DOHH2 (cell line): ENCODE measurements at regions not wholly inside any gene's neighbourhood (a gene's known extent, or its start where the extent isn't known, plus 50 kb on each side); places are given as distances from the start of the nearest gene placed in this dataset.

Experiments used
- H3F3A ChIP-seq: fragments of 200-600 bp; sonication (generic), shearing (Covaris generic); 2 replicates; pipeline ENCODE4 v1.6.0; 2016; ENCODE audit warnings: antibody characterized with exemption, mild to moderate bottlenecking; ENCODE audit not compliant: control insufficient read depth, insufficient read depth
- H3K27ac ChIP-seq: fragments of 200-600 bp; sonication (generic); 2 replicates; pipeline ENCODE4 v1.5.1; 2014; ENCODE audit warnings: low read depth, mild to moderate bottlenecking, low read length, moderate library complexity
- H3K27me3 ChIP-seq: fragments of 200-600 bp; sonication (generic); 2 replicates; pipeline ENCODE4 v1.6.1; 2014; ENCODE audit warnings: mild to moderate bottlenecking, low read length, mixed read lengths; ENCODE audit not compliant: control insufficient read depth
- H3K36me3 ChIP-seq: fragments of 200-600 bp; sonication (generic); 2 replicates; pipeline ENCODE4 v1.6.1; 2014; ENCODE audit warnings: mild to moderate bottlenecking, low read length, moderate library complexity, mixed read lengths; ENCODE audit not compliant: control insufficient read depth
- H3K4me1 ChIP-seq: fragments of 200-600 bp; sonication (generic); 2 replicates; pipeline ENCODE4 v1.6.1; 2014; ENCODE audit warnings: mild to moderate bottlenecking, low read length, mixed read lengths; ENCODE audit not compliant: control insufficient read depth
- H3K4me2 ChIP-seq: fragments of 200-600 bp; sonication (generic); 2 replicates; pipeline ENCODE4 v1.6.0; 2014; ENCODE audit warnings: mild to moderate bottlenecking, low read length, moderate library complexity
- H3K4me3 ChIP-seq: fragments of 200-600 bp; sonication (generic); 2 replicates; pipeline ENCODE4 v1.5.1; 2014; ENCODE audit warnings: mild to moderate bottlenecking, low read length, mixed read lengths
- H3K79me2 ChIP-seq: fragments of 200-600 bp; sonication (generic); 2 replicates; pipeline ENCODE4 v1.6.1; 2014; ENCODE audit warnings: mild to moderate bottlenecking, low read length, mixed read lengths; ENCODE audit not compliant: control insufficient read depth
- H3K9me2 ChIP-seq: fragments of 200-600 bp; sonication (generic); replicated peaks from 2 replicates; pipeline ENCODE4 v1.6.1; 2014; ENCODE audit warnings: mild to moderate bottlenecking, low read length, mixed read lengths; ENCODE audit not compliant: control insufficient read depth
- H3K9me3 ChIP-seq: fragments of 200-600 bp; sonication (generic); 2 replicates; pipeline ENCODE4 v1.6.1; 2014; ENCODE audit warnings: antibody characterized with exemption, low read length, mixed read lengths; ENCODE audit not compliant: control insufficient read depth, insufficient read depth
- H4K20me1 ChIP-seq: fragments of 200-600 bp; sonication (generic); 2 replicates; pipeline ENCODE4 v1.6.0; 2014; ENCODE audit warnings: low read depth, mild to moderate bottlenecking, antibody characterized with exemption, low read length, moderate library complexity; ENCODE audit not compliant: control insufficient read depth, insufficient read depth
- EZH2phosphoT487 ChIP-seq: fragments of 200-600 bp; sonication (generic); IDR thresholded peaks from 2 replicates; pipeline ENCODE4 v1.6.1; 2017; ENCODE audit warnings: borderline replicate concordance, mild to moderate bottlenecking, antibody characterized with exemption, low read length, moderate library complexity, mixed read lengths
- TF ChIP-seq, protein P1 (sequence below): fragments of 200-600 bp; sonication (generic); IDR thresholded peaks from one replicate; pipeline ENCODE4 v1.5.1; 2014; ENCODE audit warnings: antibody characterized with exemption, mild to moderate bottlenecking, low read depth, low read length; ENCODE audit not compliant: poor library complexity, severe bottlenecking

DNA sequence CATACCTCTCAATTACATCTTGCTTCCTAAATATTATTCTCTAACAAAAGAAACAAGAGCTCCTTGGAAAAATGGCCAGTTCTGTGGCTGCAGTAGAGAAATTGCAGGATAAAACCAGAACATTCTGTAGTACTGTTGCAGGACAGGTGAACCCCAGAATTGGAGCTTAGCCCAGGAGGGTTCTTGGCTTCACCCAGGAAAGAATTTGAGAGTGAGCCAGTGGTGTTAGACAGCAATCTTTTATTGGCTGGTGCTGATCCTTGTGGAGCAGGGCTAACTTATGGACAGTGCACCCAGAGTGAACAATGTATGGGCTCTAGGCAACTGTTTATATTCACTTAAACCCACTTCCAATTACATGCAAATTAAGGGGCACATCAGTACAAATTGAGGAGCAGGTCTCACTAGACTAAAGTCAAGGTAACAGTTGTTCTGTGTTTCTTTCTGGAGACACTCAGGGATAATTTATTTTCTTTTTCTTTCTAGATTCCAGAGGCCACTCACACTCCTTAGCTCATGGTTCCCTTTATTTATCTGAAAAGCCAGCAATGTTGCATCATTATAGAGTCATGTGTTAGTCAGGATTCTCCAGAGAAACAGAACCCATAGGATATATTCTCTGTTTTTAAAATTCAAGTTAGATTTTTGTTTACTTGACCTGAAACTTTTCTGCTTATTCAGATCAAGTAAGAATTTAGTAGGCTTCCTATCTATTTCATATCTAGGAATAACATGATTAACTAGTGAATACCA, 348.1 kb downstream of the CCDC85A start:
- Histone ChIP-seq H3K79me2 (no peaks in the 10 kb centered on the region), H3K4me3 (no peak overlapping the region), H3F3A (no peaks in the 10 kb centered on the region), H3K27me3 (no peaks in the 10 kb centered on the region), H3K9me3 (no peaks in the 10 kb centered on the region), H3K36me3 (no peaks in the 10 kb centered on the region), H3K9me2 (no peaks in the 10 kb centered on the region), H3K27ac (no peak overlapping the region), H4K20me1 (no peaks in the 10 kb centered on the region), H3K4me1 (no peaks in the 10 kb centered on the region), H3K4me2 (no peak overlapping the region)
- TF ChIP-seq, protein P1, sequence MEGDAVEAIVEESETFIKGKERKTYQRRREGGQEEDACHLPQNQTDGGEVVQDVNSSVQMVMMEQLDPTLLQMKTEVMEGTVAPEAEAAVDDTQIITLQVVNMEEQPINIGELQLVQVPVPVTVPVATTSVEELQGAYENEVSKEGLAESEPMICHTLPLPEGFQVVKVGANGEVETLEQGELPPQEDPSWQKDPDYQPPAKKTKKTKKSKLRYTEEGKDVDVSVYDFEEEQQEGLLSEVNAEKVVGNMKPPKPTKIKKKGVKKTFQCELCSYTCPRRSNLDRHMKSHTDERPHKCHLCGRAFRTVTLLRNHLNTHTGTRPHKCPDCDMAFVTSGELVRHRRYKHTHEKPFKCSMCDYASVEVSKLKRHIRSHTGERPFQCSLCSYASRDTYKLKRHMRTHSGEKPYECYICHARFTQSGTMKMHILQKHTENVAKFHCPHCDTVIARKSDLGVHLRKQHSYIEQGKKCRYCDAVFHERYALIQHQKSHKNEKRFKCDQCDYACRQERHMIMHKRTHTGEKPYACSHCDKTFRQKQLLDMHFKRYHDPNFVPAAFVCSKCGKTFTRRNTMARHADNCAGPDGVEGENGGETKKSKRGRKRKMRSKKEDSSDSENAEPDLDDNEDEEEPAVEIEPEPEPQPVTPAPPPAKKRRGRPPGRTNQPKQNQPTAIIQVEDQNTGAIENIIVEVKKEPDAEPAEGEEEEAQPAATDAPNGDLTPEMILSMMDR, result no peak
- no peak for TF ChIP-seq EZH2phosphoT487

DNA sequence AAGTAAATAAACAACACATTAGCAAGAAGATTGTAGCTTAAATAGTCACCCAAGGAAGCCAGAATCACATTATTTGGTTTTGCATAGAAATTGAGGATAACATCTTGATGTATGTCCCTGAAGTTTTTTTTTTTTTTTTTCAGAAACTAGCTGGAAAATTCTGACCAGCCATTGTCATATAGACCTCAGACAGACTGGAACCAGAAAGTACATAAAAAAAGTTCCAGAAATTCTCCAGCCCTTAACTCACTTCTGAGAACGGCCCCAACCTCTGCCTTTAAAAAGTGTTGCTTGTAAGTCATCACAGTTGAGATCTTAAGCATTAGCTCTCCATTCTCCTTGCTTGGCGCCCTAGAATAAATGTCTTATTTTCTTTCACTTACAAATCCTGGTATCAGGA, 350.5 kb downstream of the CCDC85A start:
- H3K4me1 ChIP-seq, result no peaks in the 10 kb centered on the region
- no peaks in the 10 kb centered on the region for H3K79me2 ChIP-seq
- no peaks in the 10 kb centered on the region for H3K9me3 ChIP-seq
- no peak overlapping the region for H3K4me3 ChIP-seq
- H4K20me1 ChIP-seq, result no peaks in the 10 kb centered on the region
- H3K9me2 ChIP-seq, result no peaks in the 10 kb centered on the region
- TF ChIP-seq EZH2phosphoT487, result no peak
- TF ChIP-seq, protein P1, result no peak
- no peak overlapping the region for H3K4me2 ChIP-seq
- H3K27ac ChIP-seq, result no peak overlapping the region
- no peaks in the 10 kb centered on the region for H3K27me3 ChIP-seq
- no peaks in the 10 kb centered on the region for H3F3A ChIP-seq
- no peaks in the 10 kb centered on the region for H3K36me3 ChIP-seq

DNA sequence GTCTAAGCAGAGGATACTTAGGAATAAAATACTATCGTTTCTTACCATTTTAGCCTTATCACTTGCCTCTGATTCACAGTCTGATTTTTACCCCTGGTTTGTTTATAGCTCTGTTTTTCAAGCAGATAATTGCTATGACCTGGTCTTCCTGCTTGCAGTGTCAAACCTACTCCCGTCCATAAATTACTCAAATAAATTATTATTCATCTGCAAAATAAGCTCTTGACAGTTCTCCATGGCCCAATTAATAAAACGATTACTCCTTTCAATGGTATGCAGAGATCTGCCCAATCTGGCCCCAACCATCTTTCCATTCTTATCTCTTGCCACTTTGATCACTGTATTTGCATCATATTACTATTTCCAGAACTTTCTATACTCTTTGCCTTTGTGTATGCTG, 354.0 kb downstream of the CCDC85A start:
- H3K9me3 ChIP-seq, result no peaks in the 10 kb centered on the region
- no peak overlapping the region for H3K4me3 ChIP-seq
- no peak overlapping the region for H3K4me2 ChIP-seq
- no peaks in the 10 kb centered on the region for H3K36me3 ChIP-seq
- H3K27ac ChIP-seq, result no peak overlapping the region
- no peaks in the 10 kb centered on the region for H3K27me3 ChIP-seq
- no peaks in the 10 kb centered on the region for H3K4me1 ChIP-seq
- no peaks in the 10 kb centered on the region for H3K79me2 ChIP-seq
- H3K9me2 ChIP-seq, result no peaks in the 10 kb centered on the region
- H3F3A ChIP-seq, result no peaks in the 10 kb centered on the region
- no peaks in the 10 kb centered on the region for H4K20me1 ChIP-seq
- TF ChIP-seq, protein P1, result no peak
- no peak for TF ChIP-seq EZH2phosphoT487
